HG03196 (cell line): ENCODE measurements at regions not wholly inside any gene's neighbourhood (a gene's known extent, or its start where the extent isn't known, plus 50 kb on each side); places are given as distances from the start of the nearest gene placed in this dataset.
"Not testable (repeated sequence)": the region's sequence is repeated elsewhere in the genome, so short reads cannot be mapped to it uniquely, and the experiment has no call there.

Experiments
- ATAC-seq: cut with Tn5 transposase; IDR thresholded peaks from one replicate; pipeline ENCODE4 v1.9.1; 2021; ENCODE audit not compliant: unreplicated experiment

GRCh38 chr1:73100216-73100615, 817.9 kb upstream of the NEGR1 start:
- no peak for ATAC-seq

GRCh38 chr1:73097917-73098316, 815.6 kb upstream of the NEGR1 start:
- ATAC-seq = no peak

GRCh38 chr1:73096841-73097240, 814.5 kb upstream of the NEGR1 start:
- no peak for ATAC-seq

GRCh38 chr1:73092383-73092782, 810.0 kb upstream of the NEGR1 start:
- no peak for ATAC-seq

- ATAC-seq = no peak
These were observed 784.5 kb upstream of the NEGR1 start for GRCh38 chr1:73066866-73067265.

- no peak for ATAC-seq
These were observed 783.2 kb upstream of the NEGR1 start for GRCh38 chr1:73065339-73066041.

- no peak for ATAC-seq
These were observed 774.5 kb upstream of the NEGR1 start for GRCh38 chr1:73056826-73057225.

GRCh38 chr1:73044241-73045036, 762.1 kb upstream of the NEGR1 start:
- ATAC-seq = no peak

GRCh38 chr1:73042403-73042802, 760.1 kb upstream of the NEGR1 start:
- no peak for ATAC-seq

GRCh38 chr1:73040811-73041210, 758.5 kb upstream of the NEGR1 start:
- no peak for ATAC-seq

- ATAC-seq = no peak
These were observed 751.9 kb upstream of the NEGR1 start for GRCh38 chr1:73034271-73034670.

- no peak for ATAC-seq
These were observed 751.3 kb upstream of the NEGR1 start for GRCh38 chr1:73033640-73034039.

GRCh38 chr1:73029571-73029970, 747.2 kb upstream of the NEGR1 start:
- no peak for ATAC-seq

GRCh38 chr1:73026114-73026513, 743.8 kb upstream of the NEGR1 start:
- ATAC-seq = no peak

GRCh38 chr1:73009938-73010337, 727.6 kb upstream of the NEGR1 start:
- ATAC-seq = no peak

GRCh38 chr1:73009311-73009710, 727.0 kb upstream of the NEGR1 start:
- ATAC-seq = no peak

GRCh38 chr1:72997624-72998023, 715.3 kb upstream of the NEGR1 start:
- no peak for ATAC-seq

- ATAC-seq = no peak
These were observed 714.7 kb upstream of the NEGR1 start for GRCh38 chr1:72997041-72997440.

- not testable (repeated sequence) for ATAC-seq
These were observed 705.5 kb upstream of the NEGR1 start for GRCh38 chr1:72987871-72988270.

GRCh38 chr1:72986591-72987290, 704.4 kb upstream of the NEGR1 start:
- ATAC-seq = no peak

- not testable (repeated sequence) for ATAC-seq
These were observed 702.7 kb upstream of the NEGR1 start for GRCh38 chr1:72985024-72985423.

- not testable (repeated sequence) for ATAC-seq
These were observed 700.7 kb upstream of the NEGR1 start for GRCh38 chr1:72983011-72983410.
